ENCODE measurements at regions not wholly inside any gene's neighbourhood (a gene's known extent, or its start where the extent isn't known, plus 50 kb on each side); places are given as distances from the start of the nearest gene placed in this dataset.

GRCh38 chr11:109785714-109786113, 307.5 kb upstream of the ZC3H12C start:
- no peaks in the 10 kb centered on the region for H3K36me3 Mint-ChIP-seq (ENCODE audit: low read depth, unreplicated experiment)
- H3K4me1 Mint-ChIP-seq (ENCODE audit: unreplicated experiment) = no peaks in the 10 kb centered on the region
- H3K27ac Mint-ChIP-seq (ENCODE audit: unreplicated experiment) = no peak overlapping the region
- no peak for DNase-seq (ENCODE audit: low spot score)
- no peak overlapping the region for H3K4me3 Mint-ChIP-seq (ENCODE audit: unreplicated experiment)
- TF ChIP-seq, protein P1, sequence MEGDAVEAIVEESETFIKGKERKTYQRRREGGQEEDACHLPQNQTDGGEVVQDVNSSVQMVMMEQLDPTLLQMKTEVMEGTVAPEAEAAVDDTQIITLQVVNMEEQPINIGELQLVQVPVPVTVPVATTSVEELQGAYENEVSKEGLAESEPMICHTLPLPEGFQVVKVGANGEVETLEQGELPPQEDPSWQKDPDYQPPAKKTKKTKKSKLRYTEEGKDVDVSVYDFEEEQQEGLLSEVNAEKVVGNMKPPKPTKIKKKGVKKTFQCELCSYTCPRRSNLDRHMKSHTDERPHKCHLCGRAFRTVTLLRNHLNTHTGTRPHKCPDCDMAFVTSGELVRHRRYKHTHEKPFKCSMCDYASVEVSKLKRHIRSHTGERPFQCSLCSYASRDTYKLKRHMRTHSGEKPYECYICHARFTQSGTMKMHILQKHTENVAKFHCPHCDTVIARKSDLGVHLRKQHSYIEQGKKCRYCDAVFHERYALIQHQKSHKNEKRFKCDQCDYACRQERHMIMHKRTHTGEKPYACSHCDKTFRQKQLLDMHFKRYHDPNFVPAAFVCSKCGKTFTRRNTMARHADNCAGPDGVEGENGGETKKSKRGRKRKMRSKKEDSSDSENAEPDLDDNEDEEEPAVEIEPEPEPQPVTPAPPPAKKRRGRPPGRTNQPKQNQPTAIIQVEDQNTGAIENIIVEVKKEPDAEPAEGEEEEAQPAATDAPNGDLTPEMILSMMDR (IDR thresholded peaks at IDR 0.05; ENCODE audit: unreplicated experiment) = no peak
- H3K9me3 Mint-ChIP-seq (ENCODE audit: unreplicated experiment) = no peaks in the 10 kb centered on the region
- H3K27me3 Mint-ChIP-seq (ENCODE audit: unreplicated experiment) = no peaks in the 10 kb centered on the region

- TF ChIP-seq, protein P1 (IDR thresholded peaks at IDR 0.05; ENCODE audit: unreplicated experiment) = no peak
- H3K9me3 Mint-ChIP-seq (ENCODE audit: unreplicated experiment) = no peaks in the 10 kb centered on the region
- no peak overlapping the region for H3K4me3 Mint-ChIP-seq (ENCODE audit: unreplicated experiment)
- no peak for DNase-seq (ENCODE audit: low spot score)
- no peaks in the 10 kb centered on the region for H3K36me3 Mint-ChIP-seq (ENCODE audit: low read depth, unreplicated experiment)
- H3K27me3 Mint-ChIP-seq (ENCODE audit: unreplicated experiment) = no peaks in the 10 kb centered on the region
- no peaks in the 10 kb centered on the region for H3K4me1 Mint-ChIP-seq (ENCODE audit: unreplicated experiment)
- H3K27ac Mint-ChIP-seq (ENCODE audit: unreplicated experiment) = no peak overlapping the region
Observed at GRCh38 chr11:109788948-109789490, 304.2 kb upstream of the ZC3H12C start.

- TF ChIP-seq, protein P1 (IDR thresholded peaks at IDR 0.05; ENCODE audit: unreplicated experiment) = no peak
- Mint-ChIP-seq H3K36me3 (ENCODE audit: low read depth, unreplicated experiment) (no peaks in the 10 kb centered on the region), H3K27me3 (ENCODE audit: unreplicated experiment) (no peaks in the 10 kb centered on the region), H3K27ac (ENCODE audit: unreplicated experiment) (no peak overlapping the region), H3K4me3 (ENCODE audit: unreplicated experiment) (no peak overlapping the region), H3K9me3 (ENCODE audit: unreplicated experiment) (no peaks in the 10 kb centered on the region), H3K4me1 (ENCODE audit: unreplicated experiment) (no peaks in the 10 kb centered on the region)
- no peak for DNase-seq (ENCODE audit: low spot score)
Observed at GRCh38 chr11:109789901-109790300, 303.3 kb upstream of the ZC3H12C start.

DNA sequence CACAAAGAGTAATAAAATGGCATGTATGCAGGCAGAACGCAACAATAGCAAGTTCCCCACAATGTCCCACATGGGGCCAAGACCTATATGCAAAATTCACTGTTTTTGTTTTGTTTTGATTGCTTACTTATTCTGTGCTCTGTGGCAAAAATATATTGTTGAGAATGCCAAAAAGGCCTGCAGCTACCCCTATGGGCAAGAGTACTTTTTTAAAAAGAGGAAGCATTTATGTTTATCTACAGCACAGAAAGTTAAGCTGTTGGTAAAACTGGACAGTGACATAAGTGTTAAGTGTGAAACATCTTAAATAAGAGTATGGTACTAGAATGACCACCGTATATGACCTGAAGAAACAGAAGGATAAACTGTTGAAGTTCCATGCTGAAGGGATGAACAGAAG, 301.9 kb upstream of the ZC3H12C start:
- H3K27ac Mint-ChIP-seq (ENCODE audit: unreplicated experiment) = no peak overlapping the region
- H3K4me3 Mint-ChIP-seq (ENCODE audit: unreplicated experiment) = no peak overlapping the region
- H3K36me3 Mint-ChIP-seq (ENCODE audit: low read depth, unreplicated experiment) = no peaks in the 10 kb centered on the region
- H3K9me3 Mint-ChIP-seq (ENCODE audit: unreplicated experiment) = no peaks in the 10 kb centered on the region
- H3K4me1 Mint-ChIP-seq (ENCODE audit: unreplicated experiment) = no peaks in the 10 kb centered on the region
- no peak for DNase-seq (ENCODE audit: low spot score)
- H3K27me3 Mint-ChIP-seq (ENCODE audit: unreplicated experiment) = no peaks in the 10 kb centered on the region
- TF ChIP-seq, protein P1 (IDR thresholded peaks at IDR 0.05; ENCODE audit: unreplicated experiment) = no peak

DNA sequence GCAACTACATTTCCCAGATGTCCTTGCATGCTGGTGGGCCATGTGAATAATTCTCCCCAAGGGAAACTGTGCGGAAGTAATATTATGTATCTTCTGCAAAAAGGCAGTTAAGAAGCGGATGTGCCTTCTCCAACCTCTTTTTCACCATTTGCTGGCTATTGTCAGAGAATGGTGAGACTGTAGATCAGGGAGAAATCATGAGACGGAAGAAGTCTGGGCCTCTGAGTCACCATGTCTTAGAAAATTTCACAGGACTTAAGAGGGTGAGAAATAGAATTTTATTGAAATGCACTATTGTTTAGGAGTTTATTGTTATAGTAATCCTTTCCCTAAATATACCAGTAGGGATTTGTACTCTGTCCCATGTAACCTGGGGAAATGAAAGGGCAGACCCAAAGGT, 298.7 kb upstream of the ZC3H12C start:
- Mint-ChIP-seq H3K36me3 (ENCODE audit: low read depth, unreplicated experiment) (no peaks in the 10 kb centered on the region), H3K27ac (ENCODE audit: unreplicated experiment) (no peak overlapping the region), H3K9me3 (ENCODE audit: unreplicated experiment) (no peaks in the 10 kb centered on the region), H3K27me3 (ENCODE audit: unreplicated experiment) (no peaks in the 10 kb centered on the region), H3K4me1 (ENCODE audit: unreplicated experiment) (no peaks in the 10 kb centered on the region), H3K4me3 (ENCODE audit: unreplicated experiment) (no peak overlapping the region)
- no peak for DNase-seq (ENCODE audit: low spot score)
- TF ChIP-seq, protein P1 (IDR thresholded peaks at IDR 0.05; ENCODE audit: unreplicated experiment) = no peak
